IMR-90 (cell line): ENCODE measurements at regions not wholly inside any gene's neighbourhood (a gene's known extent, or its start where the extent isn't known, plus 50 kb on each side); places are given as distances from the start of the nearest gene placed in this dataset.

Experiments
- ATAC-seq: fragments of 200-7000 bp; cut with Tn5 transposase; 2 replicates; pipeline ENCODE4 v1.9.1; 2020; ENCODE audit warnings: low read depth, mild to moderate bottlenecking, moderate library complexity
- BruUV-seq: library from RNA; stranded (reverse); fragments of 400-500 nt; replicated peaks from 2 replicates; lab custom pipeline; 2021; lab: Mats Ljungman, UMichigan
- CTCF ChIA-PET: fragments of 300-600 bp; formaldehyde crosslinking; extraction: SDS; loops from one replicate; lab custom pipeline; 2021; ENCODE audit warnings: antibody characterized with exemption; lab: Yijun Ruan, JAX
- POLR2A ChIA-PET: fragments of 300-600 bp; sonication (Branson Sonifier 250); formaldehyde crosslinking; loops from one replicate; lab custom pipeline; 2022; ENCODE audit warnings: antibody characterized with exemption; ENCODE audit not compliant: unreplicated experiment; lab: Charles Lee
- DNase-seq: peaks from one replicate; pipeline ENCODE4 v3.0.0; 2013
- H2AFZ ChIP-seq: replicated peaks from 2 replicates; pipeline ENCODE3; 2013; ENCODE audit warnings: low read length, mild to moderate bottlenecking; ENCODE audit not compliant: poor library complexity
- H2AK5ac ChIP-seq: 2 replicates; pipeline ENCODE4 v1.6.1; 2013; ENCODE audit warnings: low read depth, low read length, inconsistent platforms
- H2AK9ac ChIP-seq: replicated peaks from 2 replicates; pipeline ENCODE3; 2013; ENCODE audit warnings: mild to moderate bottlenecking, low read depth, low read length, moderate library complexity; ENCODE audit not compliant: poor library complexity
- H2BK120ac ChIP-seq: 2 replicates; pipeline ENCODE4 v1.6.1; 2013; ENCODE audit warnings: low read depth, low read length, inconsistent platforms
- H2BK15ac ChIP-seq: 3 replicates; pipeline ENCODE4 v1.6.1; 2013; ENCODE audit warnings: low read depth, low read length, inconsistent platforms
- H2BK20ac ChIP-seq: 2 replicates; pipeline ENCODE4 v1.6.1; 2013; ENCODE audit warnings: low read depth, mild to moderate bottlenecking, inconsistent platforms, low read length, moderate library complexity
- H2BK5ac ChIP-seq: 2 replicates; pipeline ENCODE4 v1.6.1; 2013; ENCODE audit warnings: mild to moderate bottlenecking, low read depth, low read length, inconsistent platforms; ENCODE audit not compliant: poor library complexity, severe bottlenecking
- H3K14ac ChIP-seq: replicated peaks from 2 replicates; pipeline ENCODE4 v1.6.1; 2013; ENCODE audit warnings: low read depth, low read length, inconsistent platforms
- H3K18ac ChIP-seq: 2 replicates; pipeline ENCODE4 v1.6.1; 2013; ENCODE audit warnings: low read depth, low read length, control low read depth
- H3K23ac ChIP-seq: 2 replicates; pipeline ENCODE4 v1.6.1; 2013; ENCODE audit warnings: low read depth, low read length, inconsistent platforms
- H3K27ac ChIP-seq: 2 replicates; pipeline ENCODE4 v1.5.1; 2013; ENCODE audit warnings: mild to moderate bottlenecking, control low read depth, low read length; ENCODE audit not compliant: insufficient read depth
- H3K27me3 ChIP-seq: 2 replicates; pipeline ENCODE4 v1.6.1; 2013; ENCODE audit warnings: low read length; ENCODE audit not compliant: control insufficient read depth, insufficient read depth
- H3K36me3 ChIP-seq: 2 replicates; pipeline ENCODE4 v1.6.1; 2013; ENCODE audit warnings: low read length, mixed read lengths; ENCODE audit not compliant: control insufficient read depth, insufficient read depth
- H3K4ac ChIP-seq: 2 replicates; pipeline ENCODE4 v1.6.1; 2013; ENCODE audit warnings: low read depth, low read length, inconsistent platforms
- H3K4me1 ChIP-seq: 2 replicates; pipeline ENCODE4 v1.6.1; 2013; ENCODE audit warnings: low read length, mixed read lengths; ENCODE audit not compliant: control insufficient read depth, insufficient read depth
- H3K4me2 ChIP-seq: 2 replicates; pipeline ENCODE4 v1.6.1; 2013; ENCODE audit warnings: low read depth, mild to moderate bottlenecking, control low read depth, low read length, moderate library complexity
- H3K4me3 ChIP-seq: 2 replicates; pipeline ENCODE4 v1.5.1; 2013; ENCODE audit warnings: low read depth, mild to moderate bottlenecking, control low read depth, low read length, moderate library complexity; ENCODE audit not compliant: insufficient read depth
- H3K56ac ChIP-seq: 2 replicates; pipeline ENCODE4 v1.6.1; 2013; ENCODE audit warnings: low read length, inconsistent platforms; ENCODE audit not compliant: insufficient read depth; ENCODE audit errors: extremely low read depth
- H3K79me1 ChIP-seq, 2 experiments: 2 replicates each; pipeline ENCODE4 v1.6.1; 2013; ENCODE audit warnings: low read length in 2 of 2, inconsistent platforms in 1 of 2, low read depth in 1 of 2
- H3K9ac ChIP-seq: 2 replicates; pipeline ENCODE4 v1.6.1; 2013; ENCODE audit warnings: low read depth, low read length, control low read depth
- H3K9me1 ChIP-seq: 2 replicates; pipeline ENCODE4 v1.6.1; 2013; ENCODE audit warnings: low read length, inconsistent platforms; ENCODE audit not compliant: insufficient read depth
- H3K9me3 ChIP-seq: 2 replicates; pipeline ENCODE4 v1.6.1; 2013; ENCODE audit warnings: low read length; ENCODE audit not compliant: control insufficient read depth, insufficient read depth
- H4K20me1 ChIP-seq: 2 replicates; pipeline ENCODE4 v1.6.1; 2013; ENCODE audit warnings: low read length, inconsistent platforms; ENCODE audit not compliant: insufficient read depth
- H4K5ac ChIP-seq: 2 replicates; pipeline ENCODE4 v1.6.1; 2013; ENCODE audit warnings: mild to moderate bottlenecking, low read depth, low read length, control low read depth
- H4K8ac ChIP-seq, 2 experiments: 2 replicates each; pipeline ENCODE4 v1.6.1; 2013; ENCODE audit warnings: low read depth in 2 of 2, low read length in 2 of 2, control low read depth in 1 of 2, inconsistent platforms in 1 of 2
- H4K91ac ChIP-seq: 2 replicates; pipeline ENCODE4 v1.6.1; 2013; ENCODE audit warnings: low read depth, low read length, inconsistent platforms; ENCODE audit not compliant: insufficient read depth
- MAFK ChIP-seq: IDR thresholded peaks from 2 replicates; pipeline ENCODE4 v1.6.1; 2012; ENCODE audit warnings: low read depth, low read length, improper control_type of control experiment
- RAD21 ChIP-seq: IDR thresholded peaks from 2 replicates; pipeline ENCODE4 v1.6.1; 2012; ENCODE audit warnings: low read length, improper control_type of control experiment
- WGBS, 2 experiments: methylation state at CpG; one replicate each; pipeline versions ENCODE4 v1.1.5 to v1.1.7; 2013; ENCODE audit warnings: missing lambda C conversion rate in 2 of 2; ENCODE audit not compliant: insufficient read length in 1 of 2; ENCODE audit errors: extremely low coverage in 2 of 2; 5-methylcytosine and 5-hydroxymethylcytosine counted together
- dilution Hi-C: fragments of 300-500 bp; cut with HindIII; formaldehyde crosslinking; loops from one replicate; pipeline ENCODE4 v1.14.3; 2018; ENCODE audit warnings: low sequenced_read_pairs; ENCODE audit not compliant: unreplicated experiment
- in situ Hi-C: fragments of 300-500 bp; cut with MboI; formaldehyde crosslinking; loops from 3 replicates; pipeline ENCODE4 v1.14.3; 2019; ENCODE audit warnings: low sequenced_read_pairs, inconsistent platforms, mixed read lengths
- intact Hi-C: fragments of 100-400 bp; cut with micrococcal nuclease; formaldehyde crosslinking; loops from 2 replicates; pipeline ENCODE4 v1.10.0; 2022

DNA sequence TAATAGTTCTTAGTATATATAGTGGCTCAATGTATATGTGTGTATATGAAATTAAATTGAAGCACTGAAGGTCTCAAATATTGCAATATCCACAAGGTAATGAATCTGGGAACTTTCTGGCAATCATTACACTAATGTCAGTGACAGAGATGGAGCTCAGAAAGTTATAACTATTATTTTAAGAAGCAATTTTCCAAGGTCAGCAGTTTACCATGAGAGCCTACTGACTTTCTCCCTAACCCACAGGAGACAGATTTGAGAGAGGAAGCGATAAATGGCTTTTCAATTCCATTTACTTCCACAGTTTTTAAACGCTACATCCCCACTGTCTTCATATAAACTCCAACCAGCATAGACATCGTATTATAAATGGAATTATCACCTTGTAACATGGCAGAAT, 92.9 kb downstream of the PCTP start:
- no peak overlapping the region for H2BK20ac ChIP-seq
- WGBS, 2 experiments: no CpG with 5 or more reads among the region's 3 CpGs
- no peak overlapping the region for H4K5ac ChIP-seq
- POLR2A ChIA-PET: no interaction called here
- H2AK9ac ChIP-seq: no peak overlapping the region
- H3K56ac ChIP-seq: no peak overlapping the region
- no peaks in the 10 kb centered on the region for H3K4me1 ChIP-seq
- no peak overlapping the region for H3K9ac ChIP-seq
- H4K20me1 ChIP-seq: no peaks in the 10 kb centered on the region
- in situ Hi-C loops (loop anchor here (10.0 kb wide), 1 partner anchor 871 kb away; no protein-coding TSS in a partner anchor), dilution Hi-C loops (no loop called here), intact Hi-C loops (loop anchor here (2.0 to 10.0 kb wide), 3 partner anchors 635 to 1121 kb away; partner anchors contain the start of genes COIL and NOG)
- ATAC-seq (no peak), DNase-seq (no peak)
- H2BK120ac ChIP-seq: no peak overlapping the region
- H3K9me3 ChIP-seq: no peaks in the 10 kb centered on the region
- no peak overlapping the region for H3K27ac ChIP-seq
- no peak overlapping the region for H3K23ac ChIP-seq
- H3K79me1 ChIP-seq: no peaks in the 10 kb centered on the region
- H4K8ac ChIP-seq: no peak overlapping the region
- H4K91ac ChIP-seq: no peak overlapping the region
- H2AFZ ChIP-seq: no peak overlapping the region
- H3K4me2 ChIP-seq: no peak overlapping the region
- no peak overlapping the region for H2BK15ac ChIP-seq
- no peak overlapping the region for H3K18ac ChIP-seq
- no peak overlapping the region for H3K4ac ChIP-seq
- CTCF ChIA-PET: no interaction called here
- H2BK5ac ChIP-seq: no peak overlapping the region
- H2AK5ac ChIP-seq: no peak overlapping the region
- no peak overlapping the region for H3K4me3 ChIP-seq
- H3K27me3 ChIP-seq: 0 out of 2 replicates have a peak, but pooled peaks cover 2% of the 10 kb centered on the region
- H3K9me1 ChIP-seq: no peaks in the 10 kb centered on the region
- TF ChIP-seq RAD21 (no peak), MAFK (peak; percentile 11; the same call in 1 of the 2 replicates)
- BruUV-seq: no TSS peak
- H3K36me3 ChIP-seq: no peaks in the 10 kb centered on the region
- no peak overlapping the region for H3K14ac ChIP-seq
